Suppressor macrophage (primary cell): ENCODE measurements at regions not wholly inside any gene's neighbourhood (a gene's known extent, or its start where the extent isn't known, plus 50 kb on each side); places are given as distances from the start of the nearest gene placed in this dataset.

Source experiments
- DNase-seq, 4 experiments: peaks; one replicate each; pipeline ENCODE4 v3.0.0-alpha.2; 2020 to 2022

DNA sequence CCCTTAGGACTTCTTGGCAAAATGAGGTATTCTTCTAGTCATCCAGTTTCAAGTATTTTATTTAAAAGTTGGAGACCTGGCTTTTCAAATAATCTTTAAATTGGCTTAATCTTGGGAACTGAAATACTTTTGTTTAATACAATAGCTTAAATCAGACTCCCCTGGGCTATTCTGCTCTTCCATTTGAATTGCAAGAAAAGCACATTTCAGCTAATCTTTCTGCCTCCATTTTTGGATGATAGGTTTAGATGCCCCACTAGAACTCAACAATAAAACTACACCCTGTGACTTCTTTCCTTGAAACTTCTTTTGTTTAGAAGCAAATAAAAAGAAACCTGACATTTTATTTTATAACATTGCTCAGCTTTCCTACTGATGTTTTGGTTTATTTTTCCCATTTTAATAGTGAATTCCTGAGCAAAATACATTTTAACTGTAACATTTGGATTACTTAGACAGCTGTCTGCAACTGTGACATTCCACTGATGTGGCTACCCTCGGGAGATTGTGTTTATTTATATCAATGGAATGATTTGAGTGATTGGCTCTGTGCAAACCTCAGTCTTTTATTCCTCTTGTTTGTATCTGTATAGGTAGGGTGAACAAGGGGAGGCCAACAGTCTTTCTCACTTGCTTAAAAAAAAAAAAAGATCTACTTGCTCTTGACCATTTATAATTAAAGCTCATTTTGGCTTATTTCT, 1045.8 kb upstream of the CNTN5 start:
- no peak for DNase-seq

GRCh38 chr11:97977726-97978125, 1043.0 kb upstream of the CNTN5 start:
- no peak for DNase-seq

GRCh38 chr11:97979741-97980140, 1041.0 kb upstream of the CNTN5 start:
- DNase-seq: no peak

DNA sequence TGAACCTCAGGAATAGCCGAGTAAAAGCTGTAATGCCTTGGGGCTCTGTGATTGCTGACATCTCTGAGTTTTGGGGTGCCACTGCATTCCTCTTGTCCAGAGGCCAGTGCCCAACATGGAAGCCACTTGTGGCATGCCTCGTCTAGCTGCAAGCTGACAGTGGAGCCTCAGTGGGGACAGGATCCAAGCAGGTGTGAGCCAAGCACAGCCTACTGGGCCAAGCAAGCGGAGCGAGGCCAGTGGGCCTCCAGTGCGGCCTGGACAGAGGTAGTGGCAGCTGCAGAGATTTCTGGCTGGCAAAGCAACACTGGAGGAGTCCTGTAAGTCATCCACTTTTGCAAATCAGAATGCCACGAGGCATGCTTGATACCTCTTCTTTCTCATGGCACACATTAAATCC, 1038.2 kb upstream of the CNTN5 start:
- no peak for DNase-seq

DNA sequence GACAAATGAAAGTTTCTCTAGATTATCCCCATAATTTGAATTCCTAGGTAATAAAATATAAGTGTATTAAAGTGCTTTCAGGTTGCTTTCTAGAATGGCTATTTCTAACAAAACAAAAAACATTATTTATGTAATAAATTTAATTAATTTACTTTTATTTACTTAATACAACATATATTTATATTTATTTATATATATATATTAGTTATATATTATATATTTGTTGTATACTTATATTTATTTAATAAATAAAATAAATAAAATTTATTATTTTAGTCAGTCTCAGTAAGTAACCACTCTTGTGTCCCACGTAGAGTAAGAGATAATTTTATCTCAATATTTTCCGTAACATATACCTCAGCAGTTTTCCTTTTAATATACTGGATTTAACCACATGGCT, 1031.6 kb upstream of the CNTN5 start:
- DNase-seq: no peak

GRCh38 chr11:97990162-97990920, 1030.4 kb upstream of the CNTN5 start:
- DNase-seq: no peak

GRCh38 chr11:97993562-97993961, 1027.2 kb upstream of the CNTN5 start:
- no peak for DNase-seq

DNA sequence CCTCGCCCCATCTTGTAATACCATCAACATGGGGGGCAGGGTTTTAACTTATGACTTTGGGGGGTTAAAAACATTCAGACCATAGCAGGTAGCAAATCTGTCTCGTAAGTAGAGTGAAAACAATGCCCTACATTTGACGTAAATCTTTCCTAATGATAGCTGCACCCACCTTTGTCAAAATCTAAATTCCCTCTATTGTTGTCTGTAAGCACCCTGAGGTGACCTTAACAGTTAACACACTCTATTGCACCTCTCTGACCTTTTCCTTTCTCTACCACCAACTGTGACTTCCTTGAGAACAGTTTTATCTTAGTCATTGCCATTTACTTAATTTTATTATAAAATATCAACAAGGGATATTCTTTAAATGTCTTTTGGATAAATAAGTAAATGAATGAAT, 1024.9 kb upstream of the CNTN5 start:
- DNase-seq: no peak

GRCh38 chr11:97996762-97997161, 1024.0 kb upstream of the CNTN5 start:
- DNase-seq: no peak

DNA sequence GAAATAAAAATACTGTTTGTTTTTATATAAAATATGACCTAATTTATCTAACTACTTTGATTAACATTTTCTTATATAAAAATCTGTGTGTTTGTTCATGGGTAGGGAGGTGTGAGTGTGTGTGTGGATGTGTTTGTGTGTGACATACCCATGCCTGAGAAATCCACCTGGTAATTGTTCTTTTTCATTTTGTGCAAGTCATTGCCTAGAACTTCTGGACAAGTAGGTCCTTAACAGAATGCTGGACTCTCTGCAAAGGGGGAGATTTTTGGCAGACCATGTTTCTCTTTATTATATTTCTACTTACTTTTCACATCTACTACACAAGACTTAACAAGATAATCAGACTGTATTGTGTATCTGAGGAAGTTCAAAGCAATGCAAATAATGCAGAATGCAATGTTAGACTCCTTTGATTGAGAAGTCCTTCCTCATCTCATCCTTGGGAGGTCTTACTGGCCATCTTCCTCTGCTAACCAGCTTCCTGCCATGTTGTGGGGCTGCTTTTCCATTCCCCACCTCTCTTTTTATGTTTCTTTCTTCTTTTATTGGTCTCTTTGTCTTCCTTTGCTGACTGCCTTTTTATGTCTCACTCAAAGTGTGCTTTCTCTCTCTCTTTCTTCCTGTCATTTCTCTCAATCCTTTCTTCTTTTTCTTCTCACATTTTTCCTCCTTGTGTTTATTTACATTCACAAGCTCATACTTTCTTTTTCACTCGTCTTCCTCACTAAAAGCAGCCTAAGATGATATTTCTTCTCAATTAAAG, 1017.0 kb upstream of the CNTN5 start:
- DNase-seq: no peak

GRCh38 chr11:98007072-98007471, 1013.7 kb upstream of the CNTN5 start:
- DNase-seq: no peak

DNA sequence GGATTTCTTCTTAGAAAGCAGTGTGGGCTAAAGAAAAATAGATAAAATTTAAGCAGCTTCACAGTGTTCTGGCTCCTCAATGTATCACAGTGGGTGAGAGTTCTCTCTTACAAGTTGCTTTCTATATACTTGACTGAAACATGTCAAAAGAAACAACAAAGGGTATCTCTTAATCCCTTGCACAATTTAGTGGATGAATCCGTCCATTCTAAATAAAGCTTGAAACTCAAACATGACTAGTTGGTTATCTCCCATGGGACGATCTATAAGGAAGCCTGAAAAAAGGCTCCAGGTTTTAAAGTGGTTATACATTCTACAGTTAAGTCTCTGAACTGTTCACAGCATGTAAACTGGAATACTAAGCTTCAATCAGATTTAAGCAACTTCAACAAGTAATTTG, 993.1 kb upstream of the CNTN5 start:
- DNase-seq: no peak

GRCh38 chr11:98029832-98030231, 990.9 kb upstream of the CNTN5 start:
- DNase-seq: no peak

DNA sequence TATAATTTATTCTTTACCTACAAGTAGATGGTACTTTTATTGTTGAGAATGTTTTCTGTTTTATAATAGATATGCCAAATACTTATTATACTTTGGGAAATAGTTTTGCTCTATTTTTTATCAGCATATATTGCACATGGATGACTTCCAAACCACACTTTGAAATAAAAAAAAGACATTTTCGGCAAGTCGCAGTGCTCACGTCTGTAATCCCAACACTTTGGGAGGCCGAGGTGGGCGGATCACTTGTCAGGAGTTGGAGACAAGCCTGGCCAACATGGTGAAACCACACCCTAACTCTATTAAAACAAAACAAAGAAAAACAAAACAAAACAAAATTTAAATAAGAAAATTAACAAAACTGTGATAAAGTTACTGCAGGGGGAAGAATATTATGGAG, 983.9 kb upstream of the CNTN5 start:
- no peak for DNase-seq

- no peak for DNase-seq
These were observed 980.5 kb upstream of the CNTN5 start for GRCh38 chr11:98040061-98040808.

- DNase-seq: no peak
These were observed 973.1 kb upstream of the CNTN5 start for GRCh38 chr11:98047647-98048046.

- no peak for DNase-seq
These were observed 966.9 kb upstream of the CNTN5 start for GRCh38 chr11:98053851-98054250.

GRCh38 chr11:98056945-98057344, 963.8 kb upstream of the CNTN5 start:
- DNase-seq: no peak

DNA sequence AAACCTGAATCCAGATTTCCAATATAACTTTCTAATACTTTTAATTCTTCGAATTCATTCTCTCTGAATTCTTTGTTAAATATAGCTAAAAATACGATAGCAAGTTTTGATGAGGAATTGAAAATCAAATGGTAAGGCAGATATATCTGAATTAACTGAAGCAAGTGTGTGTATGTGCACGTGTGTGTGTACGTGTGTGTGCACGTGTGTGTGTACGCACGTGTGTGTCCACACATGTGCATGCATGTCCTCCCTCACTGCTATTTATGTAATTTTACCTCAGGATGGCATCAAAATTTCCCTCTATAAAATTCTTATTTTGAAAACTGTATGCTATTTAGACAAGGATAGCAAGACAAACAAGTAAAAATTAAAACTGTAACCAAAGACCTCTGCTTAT, 961.3 kb upstream of the CNTN5 start:
- DNase-seq: no peak

GRCh38 chr11:98060759-98061158, 960.0 kb upstream of the CNTN5 start:
- DNase-seq: no peak

DNA sequence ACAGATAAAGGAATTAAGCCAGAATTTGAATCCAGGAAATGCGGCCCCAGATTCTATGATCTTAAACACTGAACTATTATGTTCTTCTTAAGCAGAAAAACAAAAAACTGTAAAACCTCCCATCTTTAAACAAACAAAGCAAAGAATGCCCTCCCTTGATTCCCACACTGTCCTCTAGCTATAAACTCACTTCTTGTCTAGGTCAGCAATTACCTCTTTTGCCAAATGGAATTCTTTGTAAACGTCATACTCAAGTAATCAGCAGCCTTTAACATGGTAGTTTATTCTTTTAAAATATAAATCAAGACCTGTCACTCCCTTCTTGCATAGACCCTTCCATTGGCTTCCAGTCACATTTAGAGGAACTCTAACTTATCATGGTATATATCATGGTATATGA, 958.9 kb upstream of the CNTN5 start:
- no peak for DNase-seq

- no peak for DNase-seq
These were observed 958.0 kb upstream of the CNTN5 start for GRCh38 chr11:98062714-98063113.

GRCh38 chr11:98068251-98068650, 952.5 kb upstream of the CNTN5 start:
- DNase-seq: no peak
